ENCODE measurements at regions not wholly inside any gene's neighbourhood (a gene's known extent, or its start where the extent isn't known, plus 50 kb on each side); places are given as distances from the start of the nearest gene placed in this dataset.
"Not testable (repeated sequence)": the region's sequence is repeated elsewhere in the genome, so short reads cannot be mapped to it uniquely, and the experiment has no call there.

GRCh38 chr16:48668184-48668583 is 58.2 kb upstream of the N4BP1 start:
- not testable (repeated sequence) for TF ChIP-seq FOXA1 (IDR thresholded peaks at IDR 0.05); YY1 (IDR thresholded peaks at IDR 0.05); CTCF (IDR thresholded peaks at IDR 0.05; ENCODE audit: low read depth, low read length, missing input control); MAX (IDR thresholded peaks at IDR 0.05); ZBTB33 (IDR thresholded peaks at IDR 0.05); EGR1 (IDR thresholded peaks at IDR 0.05; ENCODE audit: low read depth in 2 of 2); GABPA (IDR thresholded peaks at IDR 0.05 in 1 of 2, conservative IDR thresholded peaks at IDR 0.05 in 1 of 2); REST (IDR thresholded peaks at IDR 0.05); ATF3 (IDR thresholded peaks at IDR 0.05); NR2F2 (IDR thresholded peaks at IDR 0.05); JUND (IDR thresholded peaks at IDR 0.05)
